HG03175 (cell line): ENCODE measurements at regions not wholly inside any gene's neighbourhood (a gene's known extent, or its start where the extent isn't known, plus 50 kb on each side); places are given as distances from the start of the nearest gene placed in this dataset.
"Not testable (repeated sequence)": the region's sequence is repeated elsewhere in the genome, so short reads cannot be mapped to it uniquely, and the experiment has no call there.

ENCODE experiments used
- ATAC-seq: cut with Tn5 transposase; IDR thresholded peaks from one replicate; pipeline ENCODE4 v1.9.1; 2021; ENCODE audit warnings: mild to moderate bottlenecking, moderate library complexity; ENCODE audit not compliant: unreplicated experiment

DNA sequence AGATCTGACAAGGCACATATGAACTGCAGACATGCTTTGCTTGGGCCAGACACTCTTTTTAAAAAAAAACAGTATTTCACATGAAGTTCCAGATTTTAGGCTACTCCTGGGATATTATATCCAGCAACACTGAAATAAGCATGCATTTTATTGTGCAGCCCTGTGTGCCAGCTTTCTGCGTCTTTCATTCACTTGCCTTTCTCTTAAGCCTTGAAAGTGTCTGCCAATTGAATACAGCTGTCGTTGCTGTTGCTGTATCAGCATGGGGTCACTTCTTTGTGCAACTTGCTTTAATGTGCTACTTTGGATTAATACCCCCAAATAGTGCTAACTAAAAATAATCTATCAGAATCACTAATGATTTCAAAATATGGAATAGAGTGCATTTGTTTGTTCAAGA lies 657.8 kb downstream of the SLITRK6 start:
- ATAC-seq = no peak

DNA sequence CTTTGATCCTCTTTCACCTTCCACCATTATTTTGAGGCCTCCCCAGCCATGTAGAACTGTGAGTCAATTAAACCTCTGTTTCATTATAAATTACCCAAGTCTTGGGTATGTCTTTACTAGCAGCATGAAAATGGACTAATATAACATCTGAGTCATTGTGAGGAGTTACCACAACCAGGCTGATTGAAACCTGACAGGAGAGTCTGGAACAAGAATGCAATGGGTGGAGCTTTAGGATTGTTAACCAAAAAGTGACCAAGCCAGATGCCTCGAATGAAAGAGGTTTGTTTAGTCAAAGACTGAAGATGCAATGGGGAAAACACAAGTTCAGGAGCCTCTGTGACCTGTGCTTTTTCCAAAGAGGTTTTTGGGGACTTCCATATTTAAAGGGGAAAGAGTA lies 659.0 kb downstream of the SLITRK6 start:
- ATAC-seq = no peak

DNA sequence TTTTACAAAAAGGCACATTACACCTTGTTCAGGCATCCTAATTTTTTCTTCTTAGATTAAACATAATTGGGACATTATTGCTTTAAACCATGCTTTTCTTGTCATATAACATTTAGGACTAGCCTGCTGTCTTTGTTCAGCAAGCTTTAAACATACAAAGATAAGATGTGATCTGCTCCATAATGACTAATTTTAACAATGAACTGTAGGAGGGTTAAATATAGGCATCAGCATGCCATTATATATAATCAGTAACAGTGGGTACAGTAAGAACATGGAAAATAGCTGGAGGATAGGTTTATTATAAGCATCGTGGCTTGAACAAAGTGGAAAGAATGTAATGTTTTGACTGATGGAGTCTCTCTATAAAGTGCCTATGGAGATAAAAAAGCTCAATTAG lies 661.7 kb downstream of the SLITRK6 start:
- ATAC-seq = no peak

DNA sequence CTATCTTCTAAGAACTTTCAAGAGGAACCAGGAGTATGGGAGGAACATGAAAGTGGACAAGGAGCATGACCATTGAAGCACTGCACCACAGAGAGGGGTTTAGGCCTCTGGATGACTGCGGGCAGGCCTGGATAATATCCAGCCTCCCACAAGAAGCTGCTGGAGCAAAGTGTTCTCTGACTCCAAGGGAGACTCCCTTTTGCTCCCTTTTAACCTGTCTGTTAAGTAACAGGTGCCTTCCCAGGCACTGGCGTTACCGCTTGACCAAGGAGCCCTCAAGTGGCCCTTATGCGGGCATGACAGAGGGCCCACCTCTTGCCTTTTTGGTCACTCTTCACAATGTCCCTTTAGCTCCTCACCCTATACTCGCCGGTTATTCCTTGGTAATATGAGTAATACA lies 666.2 kb downstream of the SLITRK6 start:
- no peak for ATAC-seq

DNA sequence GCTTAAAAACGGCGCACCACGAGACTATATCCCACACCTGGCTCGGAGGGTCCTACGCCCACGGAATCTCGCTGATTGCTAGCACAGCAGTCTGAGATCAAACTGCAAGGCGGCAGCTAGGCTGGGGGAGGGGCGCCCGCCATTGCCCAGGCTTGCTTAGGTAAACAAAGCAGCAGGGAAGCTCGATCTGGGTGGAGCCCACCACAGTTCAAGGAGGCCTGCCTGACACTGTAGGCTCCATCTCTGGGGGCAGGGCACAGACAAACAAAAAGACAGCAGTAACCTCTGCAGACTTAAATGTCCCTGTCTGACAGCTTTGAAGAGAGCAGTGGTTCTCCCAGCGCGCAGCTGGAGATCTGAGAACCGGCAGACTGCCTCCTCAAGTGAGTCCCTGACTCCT lies 675.7 kb downstream of the SLITRK6 start:
- ATAC-seq = not testable (repeated sequence)

DNA sequence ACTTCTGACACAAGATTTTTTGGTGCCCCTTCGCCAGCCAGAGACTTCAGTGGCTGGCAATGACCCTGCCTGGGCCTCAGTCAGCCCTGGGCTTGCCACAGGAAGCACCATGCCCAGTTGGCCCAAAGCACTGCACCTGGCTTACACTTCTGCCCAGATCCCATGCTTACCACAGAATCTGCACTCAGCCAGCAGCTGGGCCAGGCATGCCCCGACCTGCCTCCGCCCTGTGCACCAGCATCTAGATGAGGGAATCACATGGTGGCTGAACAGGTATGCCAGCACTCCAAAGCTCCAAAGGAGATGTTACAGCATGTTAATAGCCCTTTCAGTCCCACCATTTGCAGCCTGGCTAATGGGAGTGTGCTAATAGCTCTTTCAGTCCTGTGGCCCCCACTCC lies 690.9 kb downstream of the SLITRK6 start:
- ATAC-seq = no peak

DNA sequence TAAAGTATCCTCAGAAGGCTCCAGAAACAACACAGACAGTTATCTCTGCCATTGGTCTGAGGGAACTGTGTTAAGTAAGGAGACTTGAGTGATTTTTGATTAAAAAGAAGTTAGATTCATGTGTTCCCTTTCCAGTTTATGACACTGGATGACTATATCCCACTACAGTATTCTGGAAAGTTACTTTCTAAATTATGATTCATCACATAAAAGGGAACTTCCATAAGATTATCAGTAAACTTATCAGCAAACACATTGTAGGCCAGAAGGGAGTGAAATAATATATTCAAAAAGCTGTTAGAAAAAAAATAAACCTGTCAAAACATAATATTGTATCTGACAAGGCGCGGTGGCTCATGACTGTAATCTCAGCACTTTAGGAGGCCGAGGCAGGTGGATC lies 700.0 kb downstream of the SLITRK6 start:
- no peak for ATAC-seq

DNA sequence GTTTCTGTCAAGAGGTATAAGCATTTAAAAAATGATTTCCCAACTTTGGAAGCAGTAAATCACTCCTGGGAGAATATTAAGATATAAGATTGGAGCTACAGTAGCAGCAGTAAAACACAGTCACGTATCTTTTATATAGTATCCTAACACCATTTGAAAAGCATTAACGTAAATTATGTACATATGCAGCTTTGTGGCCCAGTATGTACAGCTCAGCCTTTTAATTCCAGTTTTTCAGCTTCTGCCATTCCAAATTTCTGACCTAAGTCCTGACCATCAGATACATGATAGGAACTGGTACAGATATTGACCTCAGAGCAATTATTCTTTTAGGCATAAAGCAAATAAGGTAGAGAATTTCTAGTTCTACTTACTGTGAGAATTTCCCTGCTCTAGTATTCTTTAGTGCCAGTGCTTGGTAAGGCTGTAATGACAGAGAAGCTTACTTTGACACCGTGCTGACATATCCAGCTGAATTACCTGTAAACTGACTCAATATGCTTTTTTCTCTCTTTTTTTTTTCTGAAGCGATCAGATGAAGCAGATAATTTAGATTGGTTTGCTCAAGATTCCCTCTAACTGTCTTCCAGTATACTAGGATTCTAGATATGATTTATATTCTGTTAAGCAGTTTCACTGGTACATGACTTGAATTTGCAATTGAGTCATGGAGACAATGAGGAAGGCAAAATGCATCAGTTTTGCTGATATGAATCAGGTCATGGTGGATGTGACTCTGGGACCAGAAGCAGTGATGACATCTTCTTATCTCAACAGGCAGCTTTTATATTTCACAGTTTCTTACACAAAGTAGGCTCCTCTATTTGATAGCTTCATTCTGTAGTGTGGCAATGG lies 703.6 kb downstream of the SLITRK6 start:
- ATAC-seq = no peak

DNA sequence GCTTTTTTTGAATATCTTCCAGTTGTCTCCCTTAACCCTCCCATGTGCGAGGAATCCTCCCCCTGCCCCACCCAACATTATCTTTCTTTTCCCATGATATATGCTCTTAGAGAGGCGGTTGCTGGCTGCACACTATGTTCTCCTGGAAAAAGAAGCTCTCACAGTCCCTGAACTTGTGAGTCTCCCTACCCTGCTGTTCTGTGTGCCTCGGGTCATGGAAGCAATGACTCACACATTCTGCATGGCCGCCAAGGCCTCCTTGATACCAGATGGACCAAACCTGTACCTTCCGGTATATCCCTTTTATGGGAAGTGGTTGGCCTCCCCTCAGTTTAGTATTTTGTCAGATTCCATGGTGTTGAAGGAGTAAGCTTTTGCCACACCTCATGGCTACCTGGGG lies 705.4 kb downstream of the SLITRK6 start:
- ATAC-seq = no peak

DNA sequence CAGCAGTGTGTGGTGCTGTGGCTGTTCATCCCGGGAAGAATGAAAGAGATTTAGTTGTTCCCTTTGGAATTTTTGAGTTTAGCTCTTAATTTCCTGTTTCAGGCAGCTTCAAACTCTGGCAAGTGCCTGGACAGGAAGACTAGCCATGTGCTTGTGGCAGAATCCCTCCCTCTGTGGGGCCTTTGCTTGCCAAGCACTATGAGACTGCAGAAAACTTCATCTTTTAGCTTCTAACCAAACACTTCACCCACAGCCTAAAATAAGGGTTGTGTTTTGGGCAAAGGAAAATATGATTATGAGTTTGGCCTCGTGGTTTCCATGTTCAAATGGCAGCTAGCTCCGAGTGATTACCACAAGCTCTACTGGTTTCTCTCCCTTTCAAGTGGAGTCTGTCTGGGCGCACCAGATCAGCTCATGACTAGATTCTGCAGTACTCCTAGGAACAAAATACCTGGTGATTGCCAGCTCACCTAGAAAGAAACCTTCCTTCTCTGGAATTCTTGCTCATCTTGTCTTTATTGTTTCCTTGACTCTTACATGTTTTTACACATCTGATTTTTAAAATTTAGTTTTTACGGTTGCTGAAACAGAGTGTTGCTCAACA lies 707.5 kb downstream of the SLITRK6 start:
- ATAC-seq = no peak

DNA sequence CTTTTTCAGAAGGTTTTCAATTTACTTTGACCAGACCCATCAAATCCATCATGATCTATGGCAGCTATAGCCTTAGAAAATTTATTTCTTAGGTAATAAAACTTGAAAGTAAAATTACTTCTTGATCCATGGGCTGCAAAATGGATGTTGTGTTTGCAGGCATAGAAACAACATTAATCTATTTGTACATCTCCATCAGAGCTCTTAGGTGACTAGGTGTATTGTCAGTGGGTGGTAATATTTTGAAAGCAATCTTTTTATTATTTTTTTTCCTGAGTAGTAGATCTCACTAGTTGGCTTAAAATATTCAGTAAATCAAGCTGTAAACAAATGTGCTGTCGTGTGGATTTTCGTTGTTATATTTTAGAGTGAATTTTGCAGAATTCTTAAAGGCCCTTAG lies 710.0 kb downstream of the SLITRK6 start:
- ATAC-seq = no peak

DNA sequence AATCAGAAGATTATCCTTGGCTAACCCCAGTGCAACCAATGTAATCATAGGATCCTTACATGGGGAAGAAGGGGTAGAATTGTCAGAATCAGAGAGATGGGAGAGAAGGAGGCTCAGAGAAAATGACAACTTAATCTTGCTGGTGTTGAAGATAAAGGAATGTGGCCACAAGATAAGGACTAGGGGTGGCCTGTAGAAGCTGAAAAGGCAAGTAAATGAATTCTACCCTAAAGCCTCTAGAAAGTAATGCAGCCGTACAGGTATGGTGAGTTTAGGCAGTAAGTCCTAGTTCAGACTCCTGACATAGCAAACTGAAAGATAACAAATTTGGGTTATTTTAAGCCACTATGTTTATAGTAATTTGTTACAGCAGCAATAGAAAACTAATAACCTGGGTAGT lies 718.5 kb downstream of the SLITRK6 start:
- no peak for ATAC-seq

DNA sequence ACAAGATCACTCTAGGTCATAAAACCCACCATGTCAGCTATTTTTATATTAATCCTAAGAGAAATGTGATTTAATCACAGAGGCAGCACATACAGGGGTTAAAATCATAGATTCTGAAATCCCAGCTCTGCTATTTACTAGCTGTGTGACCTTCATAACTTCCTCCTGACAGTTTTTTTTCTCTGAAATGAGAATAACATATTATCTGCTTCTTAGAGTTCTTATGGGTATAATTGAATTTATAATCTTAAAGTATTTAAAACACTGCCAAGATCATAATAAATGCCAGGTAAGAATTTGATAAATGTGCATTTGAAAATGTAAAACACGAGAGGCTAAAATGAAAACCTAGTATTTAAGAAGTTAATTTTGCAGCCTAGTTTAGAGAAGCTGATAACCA lies 722.9 kb downstream of the SLITRK6 start:
- no peak for ATAC-seq

DNA sequence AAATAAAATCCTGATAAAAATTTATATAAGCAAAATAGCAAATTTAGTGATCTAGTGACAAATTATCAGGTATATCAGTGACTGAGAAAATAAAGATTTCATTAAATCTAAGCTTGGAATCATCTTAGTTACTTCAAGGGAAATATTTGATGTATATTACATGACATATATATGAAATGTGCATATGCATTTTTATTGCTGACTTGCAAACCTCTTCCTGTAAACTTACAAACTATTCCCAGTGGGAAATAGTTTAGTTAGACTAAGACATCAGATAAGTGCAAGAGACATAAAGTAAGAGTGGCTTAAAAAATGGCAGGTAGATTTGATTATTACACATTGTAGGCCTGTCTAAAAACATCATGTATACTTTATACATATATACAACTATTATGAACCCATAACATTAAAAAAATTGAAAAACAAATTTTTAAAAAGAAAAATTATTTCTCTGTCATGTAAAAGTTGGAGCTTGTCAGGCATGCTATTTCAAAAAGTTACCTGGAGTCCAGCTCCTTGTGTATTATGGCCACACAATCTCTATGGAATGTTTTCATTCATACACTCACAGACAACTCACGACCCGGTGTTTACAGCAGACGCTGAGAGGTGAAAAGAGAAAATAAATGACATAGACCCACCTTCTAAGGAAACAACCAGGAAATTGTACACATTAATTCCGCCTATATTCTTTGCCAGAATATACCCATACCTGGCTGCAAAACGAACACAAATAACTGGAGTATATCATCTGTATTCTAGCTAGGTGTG lies 724.5 kb downstream of the SLITRK6 start:
- no peak for ATAC-seq

DNA sequence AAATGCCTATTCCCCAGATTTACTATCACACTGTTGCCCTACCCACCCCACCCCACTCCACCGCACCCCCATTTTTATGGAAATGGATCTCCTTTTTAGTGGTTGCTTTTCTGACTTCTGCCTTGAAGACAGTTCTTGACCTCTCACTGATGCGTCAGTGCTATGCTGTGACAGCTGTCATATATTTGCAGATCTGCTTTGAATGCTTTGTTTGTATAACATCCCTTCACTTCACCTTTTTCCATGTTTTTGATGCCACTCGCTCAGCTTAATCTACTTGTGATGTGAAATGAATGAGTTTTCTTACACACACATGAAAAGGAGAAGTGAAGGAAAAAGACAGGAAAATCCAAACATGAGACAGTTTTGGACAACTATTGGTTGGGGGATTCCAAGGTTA lies 731.0 kb downstream of the SLITRK6 start:
- no peak for ATAC-seq

DNA sequence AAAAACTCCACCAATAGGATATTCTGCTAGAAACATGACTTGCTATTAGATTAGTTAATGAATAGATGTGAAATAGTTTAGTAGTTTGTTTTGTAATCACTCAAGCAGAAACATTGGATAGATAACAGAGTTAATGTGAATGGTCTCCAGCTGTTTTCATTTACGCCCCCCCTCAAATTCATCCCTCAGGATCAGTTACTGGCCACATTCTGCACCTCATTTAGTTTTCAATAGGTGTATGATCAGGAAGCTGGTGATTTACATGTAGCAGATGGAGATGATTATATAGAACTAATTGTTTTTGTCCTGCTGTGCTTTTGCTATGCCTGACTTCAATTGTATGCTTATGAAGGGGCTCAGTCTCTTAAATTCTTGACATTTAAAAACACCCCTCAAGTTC lies 759.0 kb downstream of the SLITRK6 start:
- ATAC-seq = no peak

DNA sequence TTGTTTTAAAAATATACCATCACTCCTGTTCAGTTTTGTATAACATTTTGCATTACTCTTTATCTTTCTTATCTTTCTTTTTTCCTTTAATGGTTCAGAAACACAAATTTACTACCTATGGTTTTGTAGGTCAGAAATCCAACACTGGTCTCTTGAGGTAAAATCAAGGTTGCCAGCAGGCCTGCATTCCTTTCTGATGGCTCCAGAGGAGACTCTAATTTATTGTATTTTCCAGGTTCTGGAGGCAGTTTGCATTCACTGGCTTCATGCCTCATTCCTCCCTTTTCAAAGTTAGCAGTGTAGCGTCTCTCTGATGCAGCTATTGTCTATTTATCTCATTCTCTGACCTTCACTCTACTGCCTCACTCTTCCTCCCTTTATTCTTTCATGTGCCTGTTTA lies 767.4 kb downstream of the SLITRK6 start:
- no peak for ATAC-seq

DNA sequence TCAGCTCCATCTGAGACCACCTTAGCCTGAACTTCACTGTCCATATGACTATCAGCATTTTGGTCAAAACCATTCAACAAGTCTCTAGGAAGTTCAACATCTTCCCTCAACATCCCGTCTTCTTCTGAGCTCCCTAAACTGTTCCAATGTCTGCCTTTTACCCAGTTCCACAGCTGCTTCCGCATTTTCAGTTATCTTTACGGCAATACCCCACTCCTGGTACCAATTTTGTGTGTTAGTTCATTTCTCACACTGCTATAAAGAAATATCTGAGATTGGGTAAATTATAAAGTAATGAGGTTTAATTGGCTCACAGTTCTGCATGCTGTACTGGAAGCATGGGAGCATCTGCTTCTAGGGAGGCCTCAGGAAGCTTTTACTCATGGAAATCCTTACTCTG lies 771.2 kb downstream of the SLITRK6 start:
- ATAC-seq = no peak

DNA sequence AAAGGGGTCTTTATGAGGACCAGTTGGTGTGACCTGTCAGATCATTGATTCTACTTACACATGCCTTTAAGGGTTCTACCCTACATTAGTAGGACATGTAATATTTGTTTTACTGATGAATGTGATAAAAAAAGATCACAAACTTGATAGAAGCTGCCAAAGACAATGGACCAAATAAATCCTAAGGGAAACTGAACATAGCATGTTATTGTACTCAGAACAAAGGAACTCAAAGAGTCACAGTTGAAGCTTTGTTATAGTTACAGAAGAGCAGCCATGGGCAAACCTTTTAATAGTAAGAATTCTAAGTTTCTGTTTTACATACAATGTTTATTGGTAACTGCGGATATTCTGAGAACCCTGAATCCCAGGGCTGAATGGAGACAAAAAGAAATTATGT lies 780.1 kb downstream of the SLITRK6 start:
- no peak for ATAC-seq

DNA sequence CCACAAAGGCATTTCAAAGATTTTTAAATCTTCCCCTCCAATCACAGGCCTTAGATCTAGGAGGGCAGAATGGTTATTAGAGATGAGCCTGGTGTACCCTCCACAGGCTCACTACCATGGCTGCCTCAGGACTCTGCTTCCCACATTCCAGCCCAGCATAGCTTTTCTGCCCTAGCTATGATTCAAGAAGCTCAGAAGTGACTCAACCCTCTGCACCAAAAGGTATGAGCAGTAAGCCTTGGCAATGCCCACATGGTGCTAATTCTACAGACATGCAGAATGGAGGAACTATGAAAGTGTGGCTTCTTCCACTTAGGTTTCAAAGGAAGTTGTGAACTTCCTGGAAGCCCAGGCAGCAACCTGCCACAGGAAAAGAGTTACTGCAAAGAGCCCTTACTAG lies 786.2 kb downstream of the SLITRK6 start:
- no peak for ATAC-seq

DNA sequence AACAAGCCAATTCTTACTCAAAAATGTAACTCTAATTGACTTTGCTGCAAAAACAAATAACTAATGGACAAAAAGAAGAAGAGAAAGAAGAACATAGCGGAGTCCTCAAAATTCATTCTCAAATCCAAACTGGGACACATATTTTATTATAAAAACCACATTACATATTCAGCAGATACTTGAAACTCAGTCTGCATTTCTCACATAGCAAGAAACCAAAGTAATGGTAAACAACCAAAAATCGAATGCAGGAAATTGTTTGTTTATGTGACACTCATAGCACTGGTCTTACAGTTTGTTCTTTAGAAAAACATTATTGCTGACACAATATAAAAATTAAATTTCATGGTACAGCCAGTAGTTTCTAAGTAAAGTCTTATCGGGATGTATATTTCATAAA lies 789.8 kb downstream of the SLITRK6 start:
- no peak for ATAC-seq

DNA sequence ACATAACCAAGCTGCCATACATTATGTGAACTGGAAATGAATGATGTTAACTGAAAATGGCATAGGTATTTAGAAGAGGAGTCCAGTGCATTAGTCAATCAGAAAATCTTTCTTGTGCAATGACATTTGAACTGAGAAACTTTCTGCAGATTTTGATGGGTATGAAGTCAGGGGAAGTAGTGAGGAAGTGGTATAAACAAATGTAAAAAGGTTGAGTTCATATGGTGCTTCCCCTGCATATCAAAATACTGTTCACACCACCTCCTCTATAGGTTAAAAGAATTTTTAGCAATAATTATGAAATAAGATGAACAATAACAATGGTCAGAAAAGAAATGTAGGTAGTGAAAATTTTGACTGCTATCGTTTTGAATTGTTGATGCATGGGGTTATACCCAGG lies 800.0 kb downstream of the SLITRK6 start:
- no peak for ATAC-seq
